ENCODE measurements at regions not wholly inside any gene's neighbourhood (a gene's known extent, or its start where the extent isn't known, plus 50 kb on each side); places are given as distances from the start of the nearest gene placed in this dataset.
"Not testable (repeated sequence)": the region's sequence is repeated elsewhere in the genome, so short reads cannot be mapped to it uniquely, and the experiment has no call there.

GRCh38 chr19:29873801-29874575 lies 62.2 kb downstream of the CCNE1 start:
- no peak for DNase-seq

GRCh38 chr19:29875931-29876330 lies 64.1 kb downstream of the CCNE1 start:
- no peak for DNase-seq

GRCh38 chr19:29876414-29876813 lies 64.6 kb downstream of the CCNE1 start:
- DNase-seq, result no peak

GRCh38 chr19:29876908-29877307 lies 65.1 kb downstream of the CCNE1 start:
- DNase-seq, result not testable (repeated sequence)

GRCh38 chr19:29878973-29879654 lies 62.9 kb upstream of the URI1 start:
- peak; percentile 13 for DNase-seq

GRCh38 chr19:29879655-29879974 lies 62.4 kb upstream of the URI1 start:
- DNase-seq, result no peak

GRCh38 chr19:29880498-29881081 lies 61.4 kb upstream of the URI1 start:
- DNase-seq, result no peak

DNA sequence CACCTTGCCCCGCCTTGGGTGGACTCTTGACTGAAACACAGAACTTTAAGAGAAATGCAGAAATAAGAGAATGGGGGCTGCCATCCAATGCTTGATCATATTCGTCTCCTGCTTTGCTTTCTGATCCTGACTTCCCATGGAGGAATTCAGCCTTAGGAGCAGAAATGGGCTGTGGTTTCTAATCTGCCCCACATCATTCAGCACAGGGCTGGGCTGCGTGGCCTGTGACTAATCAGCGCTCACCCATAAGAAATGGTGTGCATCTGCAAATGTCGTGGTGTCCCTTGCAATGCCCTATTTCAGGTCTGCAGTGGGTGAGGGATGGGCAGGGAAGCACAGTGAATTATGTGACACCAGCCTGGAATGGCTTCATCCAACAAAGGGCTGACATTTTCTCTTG lies 60.7 kb upstream of the URI1 start:
- no peak for DNase-seq

- no peak for DNase-seq
These were observed 59.3 kb upstream of the URI1 start for GRCh38 chr19:29882719-29883105.

GRCh38 chr19:29884044-29884443 lies 58.0 kb upstream of the URI1 start:
- DNase-seq, result no peak

- no peak for DNase-seq
These were observed 57.6 kb upstream of the URI1 start for GRCh38 chr19:29884466-29884865.

DNA sequence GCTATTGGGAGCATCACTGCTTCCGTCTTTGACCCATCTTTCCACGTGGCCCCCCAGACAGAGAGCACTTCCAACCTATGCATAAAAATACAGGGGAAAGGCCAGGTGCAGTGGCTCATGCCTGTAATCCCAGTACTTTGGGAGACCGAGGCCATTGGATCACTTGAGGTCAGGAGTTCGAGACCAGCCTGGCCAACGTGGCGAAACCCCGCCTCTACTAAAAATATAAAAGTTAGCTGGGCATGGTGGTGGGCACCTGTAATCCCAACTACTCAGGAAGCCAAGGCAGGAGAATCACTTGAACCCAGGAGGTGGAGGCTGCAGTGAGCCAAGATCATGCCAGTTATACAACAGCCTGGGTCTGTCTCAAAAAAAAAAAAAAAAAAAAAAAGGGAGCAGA lies 55.9 kb upstream of the URI1 start:
- not testable (repeated sequence) for DNase-seq

DNA sequence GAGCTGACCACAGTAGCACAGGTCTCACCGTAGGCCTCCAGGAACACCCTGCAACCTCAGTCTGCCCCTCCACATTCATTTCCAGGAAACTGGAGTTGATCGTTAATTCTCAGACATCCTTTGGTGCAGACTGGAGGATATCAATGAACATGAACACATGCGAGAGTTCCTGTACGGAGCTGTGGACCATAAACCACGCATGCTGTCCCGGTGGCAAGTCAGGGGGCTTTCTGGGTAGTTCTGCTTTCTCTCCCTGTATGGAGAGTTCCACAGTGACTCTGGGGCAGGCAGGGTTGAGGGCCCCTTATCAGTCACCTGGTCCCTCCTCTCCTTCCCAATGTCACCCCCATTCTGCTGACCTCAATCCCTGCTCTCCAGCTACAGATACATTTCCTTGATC lies 55.5 kb upstream of the URI1 start:
- no peak for DNase-seq

DNA sequence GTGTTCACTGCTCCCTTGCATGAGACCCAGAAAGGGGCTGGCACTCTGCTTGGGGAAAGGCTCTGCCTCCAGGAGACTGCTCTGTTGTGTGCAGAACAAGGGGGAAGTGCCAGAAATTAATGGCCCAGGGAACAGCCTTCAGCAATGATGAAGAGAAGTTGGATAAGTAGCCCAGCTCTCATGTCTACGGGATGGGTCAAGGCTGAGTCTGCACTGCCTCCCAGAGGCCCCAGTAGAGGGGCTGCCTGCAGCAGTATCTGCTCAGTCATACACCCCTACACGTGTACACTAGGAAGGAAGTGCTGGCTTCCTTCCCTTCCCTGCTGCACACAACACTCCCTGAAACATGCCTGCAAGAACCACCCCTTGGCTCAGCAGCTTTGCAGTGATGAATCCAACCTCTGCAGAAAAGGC lies 54.6 kb upstream of the URI1 start:
- DNase-seq, result no peak

GRCh38 chr19:29888047-29888446 lies 54.0 kb upstream of the URI1 start:
- DNase-seq, result not testable (repeated sequence)

- DNase-seq, result no peak
These were observed 52.3 kb upstream of the URI1 start for GRCh38 chr19:29889702-29890101.

- no peak for DNase-seq
These were observed 51.6 kb upstream of the URI1 start for GRCh38 chr19:29890392-29890791.

Measured in NCI-H1694 (cell line).